ENCODE measurements at regions not wholly inside any gene's neighbourhood (a gene's known extent, or its start where the extent isn't known, plus 50 kb on each side); places are given as distances from the start of the nearest gene placed in this dataset.
A peak's percentile ranks its signal among the peaks of the same experiment; 100 is the strongest.

- peak; percentile 67 for DNase-seq
Observed at GRCh38 chr10:46229144-46229563, 57.6 kb upstream of the ANTXRL start.

- DNase-seq = no peak
Observed at GRCh38 chr10:46230615-46231014, 56.2 kb upstream of the ANTXRL start.

GRCh38 chr10:46231087-46231486 lies 55.7 kb upstream of the ANTXRL start:
- DNase-seq = no peak

GRCh38 chr10:46232084-46232483 lies 54.7 kb upstream of the ANTXRL start:
- no peak for DNase-seq

GRCh38 chr10:46232666-46233065 lies 54.1 kb upstream of the ANTXRL start:
- DNase-seq = no peak

- DNase-seq = no peak
Observed at GRCh38 chr10:46233181-46233580, 53.6 kb upstream of the ANTXRL start.

- no peak for DNase-seq
Observed at GRCh38 chr10:46234026-46234425, 52.8 kb upstream of the ANTXRL start.

- DNase-seq = no peak
Observed at GRCh38 chr10:46234431-46235060, 52.3 kb upstream of the ANTXRL start.

GRCh38 chr10:46235705-46236545 lies 50.9 kb upstream of the ANTXRL start:
- no peak for DNase-seq

- DNase-seq = no peak
Observed at GRCh38 chr10:46236546-46236887, 50.3 kb upstream of the ANTXRL start.

- no peak for DNase-seq
Observed at GRCh38 chr10:46236941-46237681, 49.7 kb upstream of the ANTXRL start.

All from OCI-M1 (cell line).